A673 (cell line): ENCODE measurements at regions not wholly inside any gene's neighbourhood (a gene's known extent, or its start where the extent isn't known, plus 50 kb on each side); places are given as distances from the start of the nearest gene placed in this dataset.

Source experiments
- BruUV-seq: library from RNA; stranded (reverse); fragments of 400-500 nt; replicated peaks from 2 replicates; lab custom pipeline; 2021; lab: Mats Ljungman, UMichigan
- CTCF ChIA-PET: fragments of 300-600 bp; sonication (Branson Sonifier 250); formaldehyde crosslinking; loops from one replicate; lab custom pipeline; 2022; ENCODE audit warnings: antibody characterized with exemption; lab: Charles Lee
- POLR2A ChIA-PET: fragments of 300-600 bp; sonication (Branson Sonifier 250); formaldehyde crosslinking; loops from one replicate; lab custom pipeline; 2022; ENCODE audit warnings: antibody characterized with exemption; ENCODE audit not compliant: low non-redundant PET; lab: Charles Lee
- DNase-seq: peaks from one replicate; pipeline ENCODE4 v3.0.0-alpha.2; 2015; ENCODE audit warnings: low spot score
- H3K27ac ChIP-seq: fragments of 200-600 bp; sonication (generic); 2 replicates; pipeline ENCODE4 v1.5.1; 2016; ENCODE audit warnings: mixed run types, low read depth, mild to moderate bottlenecking, mixed read lengths, antibody characterized with exemption, low read length; ENCODE audit not compliant: poor library complexity, severe bottlenecking
- H3K27me3 ChIP-seq: fragments of 200-600 bp; sonication (generic); replicated peaks from 2 replicates; pipeline ENCODE4 v1.6.1; 2017; ENCODE audit warnings: mixed run types, low read depth, mild to moderate bottlenecking, mixed read lengths, antibody characterized with exemption, low read length; ENCODE audit not compliant: insufficient read depth, poor library complexity
- H3K36me3 ChIP-seq: fragments of 200-600 bp; sonication (generic); 2 replicates; pipeline ENCODE4 v1.6.1; 2016; ENCODE audit warnings: mixed run types, mild to moderate bottlenecking, mixed read lengths, antibody characterized with exemption, low read length; ENCODE audit not compliant: insufficient read depth, poor library complexity, severe bottlenecking
- H3K4me1 ChIP-seq: fragments of 200-600 bp; sonication (generic); 2 replicates; pipeline ENCODE4 v1.6.1; 2017; ENCODE audit warnings: mixed run types, mild to moderate bottlenecking, mixed read lengths, antibody characterized with exemption, low read length; ENCODE audit not compliant: insufficient read depth, poor library complexity, severe bottlenecking
- H3K4me3 ChIP-seq: fragments of 200-600 bp; sonication (generic); 2 replicates; pipeline ENCODE4 v1.5.1; 2016; ENCODE audit warnings: low read depth, mixed run types, mild to moderate bottlenecking, mixed read lengths, low read length; ENCODE audit not compliant: poor library complexity, severe bottlenecking
- H3K9me3 ChIP-seq: fragments of 200-600 bp; sonication (generic); 2 replicates; pipeline ENCODE4 v1.6.1; 2016; ENCODE audit warnings: mixed run types, low read depth, mild to moderate bottlenecking, mixed read lengths, antibody characterized with exemption, low read length; ENCODE audit not compliant: poor library complexity, severe bottlenecking
- EZH2 ChIP-seq: fragments of 200-600 bp; sonication (generic); IDR thresholded peaks from 2 replicates; pipeline ENCODE4 v1.6.1; 2017; ENCODE audit warnings: borderline replicate concordance, low read depth, mild to moderate bottlenecking, mixed read lengths, antibody characterized with exemption, low read length; ENCODE audit not compliant: poor library complexity, severe bottlenecking
- intact Hi-C: fragments of 100-400 bp; cut with micrococcal nuclease; formaldehyde crosslinking; loops from one replicate; pipeline ENCODE4 v1.10.0; 2022; ENCODE audit not compliant: unreplicated experiment
- TF ChIP-seq, protein P1 (sequence below): fragments of 300-800, 200-600 bp; sonication (generic); conservative IDR thresholded peaks from 2 replicates; pipeline ENCODE4 v1.5.1; 2017; ENCODE audit warnings: low read depth, mild to moderate bottlenecking, antibody characterized with exemption, low read length, moderate library complexity, mixed read lengths

- no peaks in the 10 kb centered on the region for H3K9me3 ChIP-seq
- H3K27ac ChIP-seq, result no peak overlapping the region
- CTCF ChIA-PET, result no interaction called here
- BruUV-seq, result no TSS peak
- intact Hi-C loops, result no loop called here
- no peaks in the 10 kb centered on the region for H3K27me3 ChIP-seq
- no peaks in the 10 kb centered on the region for H3K4me1 ChIP-seq
- H3K4me3 ChIP-seq, result no peak overlapping the region
- TF ChIP-seq, protein P1, sequence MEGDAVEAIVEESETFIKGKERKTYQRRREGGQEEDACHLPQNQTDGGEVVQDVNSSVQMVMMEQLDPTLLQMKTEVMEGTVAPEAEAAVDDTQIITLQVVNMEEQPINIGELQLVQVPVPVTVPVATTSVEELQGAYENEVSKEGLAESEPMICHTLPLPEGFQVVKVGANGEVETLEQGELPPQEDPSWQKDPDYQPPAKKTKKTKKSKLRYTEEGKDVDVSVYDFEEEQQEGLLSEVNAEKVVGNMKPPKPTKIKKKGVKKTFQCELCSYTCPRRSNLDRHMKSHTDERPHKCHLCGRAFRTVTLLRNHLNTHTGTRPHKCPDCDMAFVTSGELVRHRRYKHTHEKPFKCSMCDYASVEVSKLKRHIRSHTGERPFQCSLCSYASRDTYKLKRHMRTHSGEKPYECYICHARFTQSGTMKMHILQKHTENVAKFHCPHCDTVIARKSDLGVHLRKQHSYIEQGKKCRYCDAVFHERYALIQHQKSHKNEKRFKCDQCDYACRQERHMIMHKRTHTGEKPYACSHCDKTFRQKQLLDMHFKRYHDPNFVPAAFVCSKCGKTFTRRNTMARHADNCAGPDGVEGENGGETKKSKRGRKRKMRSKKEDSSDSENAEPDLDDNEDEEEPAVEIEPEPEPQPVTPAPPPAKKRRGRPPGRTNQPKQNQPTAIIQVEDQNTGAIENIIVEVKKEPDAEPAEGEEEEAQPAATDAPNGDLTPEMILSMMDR, result no peak
- no peak for TF ChIP-seq EZH2
- H3K36me3 ChIP-seq, result no peaks in the 10 kb centered on the region
- DNase-seq, result no peak
- POLR2A ChIA-PET, result no interaction called here
Measured at GRCh38 chr14:53810221-53810620, 146.4 kb downstream of the BMP4 start.

DNA sequence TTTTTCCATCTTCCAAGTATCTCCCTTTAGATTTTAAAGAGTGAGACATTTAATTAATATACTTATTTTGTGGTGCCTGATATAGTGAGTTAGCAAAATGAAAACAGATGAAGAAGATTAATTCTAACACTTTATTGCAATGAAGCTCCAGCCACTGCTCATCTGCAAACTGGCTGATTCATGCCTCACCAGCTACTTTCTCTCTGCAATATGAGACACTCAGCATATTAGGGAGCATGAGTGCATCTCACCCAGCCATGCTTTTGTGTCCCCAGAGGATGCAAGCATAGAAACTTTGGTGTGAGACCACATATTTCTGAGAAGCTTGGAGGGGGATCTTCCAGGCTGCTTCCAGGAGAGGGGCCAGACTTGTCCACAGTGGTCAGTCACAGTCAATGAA lies 148.6 kb downstream of the BMP4 start:
- TF ChIP-seq, protein P1, result no peak
- no peak for TF ChIP-seq EZH2
- Histone ChIP-seq H3K4me3 (no peak overlapping the region), H3K36me3 (no peaks in the 10 kb centered on the region), H3K4me1 (no peaks in the 10 kb centered on the region), H3K27me3 (no peaks in the 10 kb centered on the region), H3K9me3 (no peaks in the 10 kb centered on the region), H3K27ac (no peak overlapping the region)
- no TSS peak for BruUV-seq
- no peak for DNase-seq
- ChIA-PET CTCF (no interaction called here), POLR2A (no interaction called here)
- intact Hi-C loops, result no loop called here

DNA sequence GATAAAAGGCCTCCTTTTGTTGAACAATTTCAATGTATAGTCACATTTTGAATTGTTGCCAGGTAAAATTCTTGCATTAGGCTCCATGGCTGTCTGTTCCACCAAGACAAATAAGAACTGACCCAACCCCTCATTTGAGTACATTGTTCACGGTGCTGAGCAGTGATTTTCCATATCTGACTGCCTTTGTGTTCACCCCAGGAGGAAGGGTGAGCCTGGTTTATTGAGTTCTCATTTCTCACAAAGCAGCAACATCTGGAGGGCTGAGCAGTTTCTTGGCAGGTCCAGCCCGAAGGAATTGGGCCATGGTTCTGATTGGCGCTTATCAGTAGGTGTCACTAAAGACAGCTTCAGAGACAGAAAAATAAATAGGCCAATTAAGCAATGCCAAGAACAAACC lies 149.1 kb downstream of the BMP4 start:
- TF ChIP-seq, protein P1, result no peak
- no peak for TF ChIP-seq EZH2
- CTCF ChIA-PET, result interaction anchor here (0.5 kb wide), 1 partner anchor 395 kb away, joined by 3 read pairs; no protein-coding TSS in a partner anchor
- H3K4me3 ChIP-seq, result no peak overlapping the region

More for the DNA sequence above, 149.1 kb downstream of the BMP4 start:
- DNase-seq, result no peak
- no TSS peak for BruUV-seq
- Histone ChIP-seq H3K27me3 (no peaks in the 10 kb centered on the region), H3K4me1 (no peaks in the 10 kb centered on the region), H3K27ac (no peak overlapping the region), H3K36me3 (no peaks in the 10 kb centered on the region), H3K9me3 (no peaks in the 10 kb centered on the region)
- intact Hi-C loops, result no loop called here
- POLR2A ChIA-PET, result no interaction called here
